ENCODE measurements at regions not wholly inside any gene's neighbourhood (a gene's known extent, or its start where the extent isn't known, plus 50 kb on each side); places are given as distances from the start of the nearest gene placed in this dataset.
"Not testable (repeated sequence)": the region's sequence is repeated elsewhere in the genome, so short reads cannot be mapped to it uniquely, and the experiment has no call there.

DNA sequence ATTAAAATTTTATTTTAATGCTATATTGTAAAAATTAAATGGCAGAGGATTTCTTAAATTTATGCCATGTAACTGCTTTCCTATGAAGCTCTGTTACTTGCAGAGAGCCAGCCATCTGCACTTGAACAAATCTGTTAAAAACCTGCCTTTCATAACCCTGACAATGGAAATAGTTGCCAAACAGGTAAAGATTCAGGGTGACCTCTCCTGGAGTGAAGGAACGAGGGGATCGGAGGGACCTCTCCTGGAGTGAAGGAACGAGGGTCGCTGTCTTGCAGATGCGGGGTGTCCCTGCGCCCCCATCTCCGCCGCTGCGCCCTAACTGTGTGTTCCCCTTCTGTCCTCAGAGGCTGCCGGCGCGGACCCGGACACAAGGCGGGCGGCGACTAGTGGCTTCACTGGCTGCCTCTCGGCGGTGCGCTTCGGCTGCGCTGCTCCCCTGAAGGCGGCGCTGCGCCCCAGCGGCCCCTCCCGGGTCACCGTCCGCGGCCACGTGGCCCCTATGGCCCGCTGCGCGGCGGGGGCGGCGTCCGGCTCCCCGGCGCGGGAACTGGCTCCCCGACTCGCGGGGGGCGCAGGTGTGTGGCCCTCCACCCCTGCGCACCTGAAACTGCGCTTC, 295.9 kb upstream of the SPATA31A3 start:
- DNase-seq: not testable (repeated sequence)

DNA sequence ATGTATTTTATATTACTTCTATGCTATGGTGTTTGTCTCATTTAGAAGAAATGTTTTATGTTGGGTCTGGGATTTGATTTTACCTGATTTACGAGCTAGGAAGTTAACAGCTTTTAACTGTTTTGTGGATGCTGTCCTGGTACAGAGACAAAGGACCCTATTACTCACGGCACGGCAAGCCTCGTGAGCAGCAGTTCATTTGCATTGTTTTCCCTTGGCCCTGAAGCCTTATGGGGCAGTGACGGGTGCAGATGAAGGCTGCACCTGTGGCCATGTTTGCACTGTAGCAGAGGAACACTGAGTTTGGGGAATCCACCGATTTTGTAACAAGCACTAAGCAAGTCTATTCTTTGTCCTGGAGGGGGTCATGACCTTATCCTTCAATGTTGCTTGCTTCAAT, 291.9 kb upstream of the SPATA31A3 start:
- DNase-seq: not testable (repeated sequence)

- DNase-seq: not testable (repeated sequence)
Measured at GRCh38 chr9:67281574-67281973, 289.2 kb upstream of the SPATA31A3 start.

DNA sequence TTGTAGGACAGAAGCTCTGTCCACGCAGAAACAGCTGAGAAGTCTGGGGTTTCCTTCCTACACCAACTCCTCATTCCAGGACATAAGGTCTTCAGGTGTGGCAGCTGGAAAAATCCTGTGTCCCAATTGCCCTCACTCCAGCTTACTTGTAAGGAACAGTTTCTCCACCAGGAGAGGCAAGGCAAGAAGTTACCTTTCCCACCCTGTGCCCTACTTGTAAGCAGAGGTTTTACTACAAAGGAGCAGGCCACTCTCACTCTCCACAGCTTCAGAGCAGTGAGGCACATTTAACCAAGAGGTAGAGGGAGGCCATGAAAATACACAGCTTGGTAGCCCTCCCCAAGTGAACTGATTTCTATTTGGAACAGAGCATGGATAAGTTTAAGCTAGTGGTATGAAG, 277.3 kb upstream of the SPATA31A3 start:
- DNase-seq: not testable (repeated sequence)

DNA sequence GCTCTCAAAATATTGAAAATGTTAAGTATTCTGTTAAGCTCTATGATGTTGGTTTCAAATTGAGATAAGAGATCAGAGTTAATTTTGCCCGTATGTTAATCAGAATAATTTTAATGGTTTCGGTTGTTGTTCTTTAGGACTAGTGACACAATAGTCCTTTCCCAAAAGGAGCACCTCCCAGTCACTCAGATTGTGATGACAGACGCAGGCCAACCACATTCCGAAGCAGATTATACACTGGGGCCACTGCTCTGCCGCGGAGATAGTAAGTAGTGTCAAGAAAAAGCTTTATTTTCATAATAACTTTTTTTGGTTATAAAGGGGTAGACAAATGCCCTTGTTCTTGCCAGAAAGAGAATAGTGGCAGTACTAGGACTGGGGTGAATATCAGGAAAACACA, 265.5 kb upstream of the SPATA31A3 start:
- not testable (repeated sequence) for DNase-seq

DNA sequence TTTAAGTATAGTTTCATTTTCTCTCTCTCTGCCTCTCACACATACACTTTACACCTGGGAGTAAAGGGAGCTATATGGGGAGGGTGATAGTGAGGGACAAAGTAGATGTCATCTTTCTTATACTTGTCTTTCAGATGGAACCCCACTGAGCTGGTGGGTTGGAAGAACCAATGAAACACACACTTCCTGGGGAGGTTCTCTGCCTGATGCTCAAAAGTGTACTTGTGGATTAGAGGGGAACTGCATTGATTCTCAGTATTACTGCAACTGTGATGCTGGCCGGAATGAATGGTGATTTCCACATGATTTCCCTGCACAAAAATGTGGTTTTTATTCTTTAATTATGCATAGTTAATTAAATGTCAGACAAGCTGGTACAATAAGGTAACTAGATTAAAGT, 256.6 kb upstream of the SPATA31A3 start:
- DNase-seq: not testable (repeated sequence)

DNA sequence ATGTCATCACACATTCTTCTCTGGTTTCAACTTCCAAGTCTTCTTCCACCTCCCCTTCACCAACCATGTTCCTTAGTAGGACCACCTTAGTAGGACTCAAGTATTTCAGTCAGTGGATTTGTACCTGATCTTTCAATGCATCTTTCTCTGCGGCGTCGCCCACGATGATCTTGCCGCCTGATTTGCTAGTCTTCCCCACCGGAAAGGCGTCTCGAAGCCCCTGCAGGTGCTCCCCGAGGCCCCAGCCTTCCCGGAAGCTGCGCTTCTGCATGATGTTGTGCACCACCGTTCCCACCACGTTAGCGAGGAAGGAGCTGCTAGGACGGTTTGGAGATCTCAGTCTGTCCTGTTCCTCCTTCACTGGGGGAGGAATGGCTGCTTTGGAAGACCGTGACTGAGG, 219.7 kb upstream of the SPATA31A3 start:
- not testable (repeated sequence) for DNase-seq

- not testable (repeated sequence) for DNase-seq
Measured at GRCh38 chr9:67210842-67211241, 218.5 kb upstream of the SPATA31A3 start.

GRCh38 chr9:67208831-67209437, 216.6 kb upstream of the SPATA31A3 start:
- DNase-seq: not testable (repeated sequence)

- DNase-seq: not testable (repeated sequence)
Measured at GRCh38 chr9:67196135-67196534, 203.8 kb upstream of the SPATA31A3 start.

- DNase-seq: not testable (repeated sequence)
Measured at GRCh38 chr9:67195357-67195756, 203.0 kb upstream of the SPATA31A3 start.

GRCh38 chr9:67179185-67179584, 186.8 kb upstream of the SPATA31A3 start:
- not testable (repeated sequence) for DNase-seq

DNA sequence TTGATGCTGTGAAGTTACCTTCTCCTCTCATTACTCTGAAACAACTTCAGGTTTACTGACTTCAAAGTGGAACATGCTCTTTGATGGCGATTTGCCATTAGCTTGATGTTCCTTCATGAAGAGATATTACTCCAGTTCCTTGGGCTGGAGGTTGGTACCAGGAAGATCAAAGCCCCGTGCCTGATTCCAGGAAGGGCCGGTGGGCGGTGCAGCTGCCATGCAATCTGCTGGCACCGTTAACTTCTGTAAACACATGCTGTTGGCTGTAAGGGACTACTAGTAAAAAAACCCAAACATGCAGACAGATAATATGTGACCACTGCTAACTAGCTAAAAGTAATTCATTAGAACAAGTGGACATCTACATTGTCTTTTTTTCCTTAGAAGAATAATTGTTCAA, 182.8 kb upstream of the SPATA31A3 start:
- not testable (repeated sequence) for DNase-seq

DNA sequence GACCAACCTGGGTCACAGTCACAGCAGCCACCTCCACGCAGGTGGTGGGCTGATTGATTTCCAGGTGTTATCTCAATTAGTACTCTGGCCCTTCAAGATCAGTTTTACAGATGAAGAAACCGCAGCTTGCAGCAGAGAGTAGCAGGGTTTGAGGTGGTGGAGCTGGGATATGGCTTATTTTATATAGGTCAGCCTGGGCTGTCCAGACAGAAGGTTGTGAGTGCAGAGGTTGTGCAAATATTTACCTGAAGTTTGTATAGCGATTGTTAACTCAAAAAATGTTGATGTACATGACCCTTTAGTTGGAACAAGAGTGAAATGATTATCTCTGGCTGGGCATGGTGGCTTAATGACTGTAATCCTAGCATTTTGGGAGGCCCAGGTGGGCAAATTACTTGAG, 179.4 kb upstream of the SPATA31A3 start:
- not testable (repeated sequence) for DNase-seq

- not testable (repeated sequence) for DNase-seq
Measured at GRCh38 chr9:67168530-67169157, 176.3 kb upstream of the SPATA31A3 start.

GRCh38 chr9:67166335-67166734, 174.0 kb upstream of the SPATA31A3 start:
- DNase-seq: not testable (repeated sequence)

DNA sequence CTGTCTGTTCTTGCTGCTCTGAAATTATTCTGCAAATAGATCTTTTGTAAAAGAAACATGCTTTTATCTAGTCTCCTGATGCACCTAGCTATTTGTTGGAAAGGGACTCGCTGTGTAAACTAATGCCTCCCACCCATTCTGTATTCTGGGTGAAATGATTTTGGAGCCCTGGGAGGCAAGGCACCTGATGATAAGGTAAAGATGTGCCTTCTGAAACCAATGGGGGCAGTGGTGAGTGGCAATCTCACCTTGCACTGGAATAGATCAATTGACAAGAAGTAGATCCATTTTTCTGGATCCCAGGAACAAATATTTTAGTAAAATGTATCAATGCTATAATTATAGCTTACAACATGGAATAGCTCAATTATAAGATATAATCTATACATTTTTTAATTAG, 170.5 kb upstream of the SPATA31A3 start:
- DNase-seq: not testable (repeated sequence)

DNA sequence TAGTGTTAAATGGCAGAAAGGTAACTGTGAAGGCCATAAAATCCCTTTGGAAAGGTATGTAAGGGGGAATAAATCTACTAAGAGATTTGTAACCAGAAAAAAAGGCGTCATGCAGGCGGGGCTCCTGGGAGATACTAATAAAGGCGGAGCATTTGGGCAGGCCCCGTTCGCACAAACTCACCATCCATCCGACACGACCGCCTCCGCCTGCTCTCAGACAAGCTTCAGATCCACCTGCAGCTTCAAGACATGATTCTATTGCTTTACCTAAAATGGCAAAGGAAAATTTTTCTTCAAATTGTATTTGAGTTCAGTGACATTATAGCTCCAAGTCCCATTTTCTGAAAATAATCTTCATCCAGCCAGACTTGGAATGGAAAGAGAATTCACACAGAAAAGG, 162.9 kb upstream of the SPATA31A3 start:
- not testable (repeated sequence) for DNase-seq

DNA sequence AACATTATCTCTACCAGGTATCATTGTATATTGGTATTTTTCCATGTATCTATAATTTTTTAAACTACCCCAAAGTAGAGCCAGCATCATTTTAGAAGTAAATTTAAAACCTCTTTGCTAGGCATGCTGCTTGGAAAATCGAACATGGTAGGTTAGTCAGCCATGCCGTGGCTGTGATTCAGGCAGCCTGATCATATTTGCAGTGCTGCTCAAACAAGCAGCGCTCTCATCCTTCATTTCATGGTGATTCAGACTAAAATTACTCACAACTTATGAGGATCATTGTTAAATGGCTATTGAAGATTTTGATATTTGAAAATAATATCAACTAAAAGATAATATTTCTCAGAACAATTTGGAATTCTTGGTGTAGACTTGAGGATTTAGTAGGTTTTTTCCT, 161.2 kb upstream of the SPATA31A3 start:
- DNase-seq: not testable (repeated sequence)

DNA sequence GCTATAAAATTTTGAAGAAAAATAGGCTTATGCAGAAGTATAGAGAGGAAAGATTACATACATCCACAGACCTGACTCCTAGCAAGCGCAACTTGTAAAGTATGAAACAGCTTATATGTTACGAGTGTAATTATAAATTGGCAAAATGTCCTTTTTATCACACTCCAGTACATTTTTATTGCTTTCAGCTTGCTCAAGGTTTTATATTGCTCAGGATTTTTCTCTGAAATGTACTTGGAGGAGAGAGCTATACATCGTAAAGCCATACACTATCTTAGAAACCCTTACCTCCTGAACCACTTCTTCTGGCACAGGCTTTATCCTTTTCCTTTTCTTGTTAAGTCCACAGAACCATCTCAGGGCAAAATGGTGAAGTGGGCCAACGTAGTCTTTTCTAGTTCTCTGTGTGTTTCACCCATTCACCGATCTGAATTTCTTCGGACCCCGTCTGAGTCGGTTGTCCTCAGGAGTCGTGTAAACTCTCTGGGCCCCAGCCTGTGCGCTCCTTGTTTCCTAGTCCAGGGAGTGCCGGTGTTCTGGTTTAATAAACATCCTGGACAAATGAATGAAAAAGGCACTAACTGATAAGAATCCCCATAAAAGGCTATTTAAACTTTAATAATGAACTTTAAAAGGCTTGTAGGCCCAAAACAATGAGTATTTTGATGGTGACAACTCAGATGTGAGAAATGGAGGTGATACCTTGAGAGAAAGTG, 150.2 kb upstream of the SPATA31A3 start:
- DNase-seq: not testable (repeated sequence)

DNA sequence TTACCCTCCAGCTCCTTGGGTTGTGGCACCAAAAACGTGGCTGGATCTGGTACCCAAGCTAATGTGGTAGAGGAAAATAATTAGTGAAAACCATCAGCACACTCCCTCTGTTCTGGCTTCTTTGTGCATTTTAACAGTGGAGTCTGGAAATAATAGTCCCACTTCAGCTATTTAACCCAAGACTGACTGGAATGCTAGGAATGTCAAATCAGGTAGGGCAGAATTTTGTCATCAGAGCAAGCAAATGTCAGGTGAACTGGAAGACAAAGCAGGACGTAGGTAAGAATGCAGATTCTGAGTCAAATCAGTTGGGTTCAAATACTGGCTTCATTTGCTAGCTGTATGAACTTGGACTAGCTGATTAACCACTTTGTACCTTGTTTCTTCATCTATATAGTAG, 144.0 kb upstream of the SPATA31A3 start:
- DNase-seq: not testable (repeated sequence)

DNA sequence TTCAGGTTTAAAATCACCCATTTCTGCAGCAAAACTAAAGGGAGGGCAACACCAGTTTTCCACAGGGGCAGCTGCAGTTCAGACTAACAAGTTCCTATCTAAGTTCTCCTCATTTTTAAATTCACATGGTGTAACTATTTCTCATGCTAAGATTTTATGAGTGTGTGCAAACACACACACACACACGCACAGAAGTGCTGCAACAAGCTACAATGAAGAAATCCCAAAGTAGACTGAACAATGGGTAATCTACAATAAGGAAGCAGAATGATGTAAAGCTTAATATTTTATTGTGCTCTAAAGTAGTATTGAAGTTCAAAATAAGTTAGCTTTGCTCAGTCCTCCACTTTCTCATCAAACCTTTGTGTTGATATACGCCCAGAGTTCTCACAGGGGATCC, 140.8 kb upstream of the SPATA31A3 start:
- not testable (repeated sequence) for DNase-seq

DNA sequence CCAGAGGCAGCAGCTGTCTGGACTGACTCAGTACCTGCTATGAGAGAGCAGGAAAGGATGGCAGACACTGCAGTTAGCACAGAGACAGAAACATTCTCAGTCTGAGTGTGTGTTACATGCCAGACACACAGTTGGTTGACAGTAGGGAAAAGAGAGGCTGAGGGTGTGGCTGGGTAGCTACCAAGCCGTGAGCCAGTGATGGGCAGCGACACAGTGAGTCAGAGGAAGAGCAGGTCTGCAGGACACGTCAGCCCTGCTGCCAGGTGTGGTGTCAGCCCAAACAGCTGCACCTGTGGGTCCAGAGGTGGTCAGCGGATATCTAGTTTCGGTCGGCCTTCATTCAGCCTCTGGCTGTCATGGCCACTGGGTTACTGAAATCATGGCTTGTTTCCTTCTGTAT, 124.4 kb upstream of the SPATA31A3 start:
- not testable (repeated sequence) for DNase-seq
